HepG2 (cell line): ENCODE measurements at regions not wholly inside any gene's neighbourhood (a gene's known extent, or its start where the extent isn't known, plus 50 kb on each side); places are given as distances from the start of the nearest gene placed in this dataset.

ENCODE experiments used
- ATF7 ChIP-seq, 2 experiments: fragments of 450-650 bp in 1 of 2; sonication (generic) in 1 of 2; formaldehyde crosslinking in 1 of 2; IDR thresholded peaks; 2 replicates each; pipeline versions ENCODE4 v1.4.0 to v1.6.1; 2016 to 2020; ENCODE audit warnings: antibody characterized with exemption in 1 of 2, mild to moderate bottlenecking in 1 of 2, missing genetic modification reagents in 1 of 2
- CBX5 ChIP-seq: sonication (generic); formaldehyde crosslinking; IDR thresholded peaks from 2 replicates; pipeline ENCODE4 v1.4.0; 2020; ENCODE audit warnings: missing genetic modification reagents, borderline replicate concordance
- GZF1 ChIP-seq: sonication (generic); formaldehyde crosslinking; IDR thresholded peaks from 2 replicates; pipeline ENCODE4 v1.5.1; 2020; ENCODE audit warnings: mild to moderate bottlenecking, missing genetic modification reagents
- HNRNPUL1 ChIP-seq: fragments of 200-400 bp; formaldehyde crosslinking; IDR thresholded peaks from 2 replicates; pipeline ENCODE4 v1.6.1; 2017; ENCODE audit warnings: low read depth, mild to moderate bottlenecking, low read length, moderate library complexity
- JARID2 ChIP-seq: sonication (generic); formaldehyde crosslinking; IDR thresholded peaks from 2 replicates; pipeline ENCODE4 v1.8.1; 2023; ENCODE audit warnings: missing genetic modification reagents, inconsistent platforms; ENCODE audit not compliant: insufficient replicate concordance
- MAF1 ChIP-seq: sonication (generic); formaldehyde crosslinking; IDR thresholded peaks from 2 replicates; pipeline ENCODE4 v1.5.0; 2020; ENCODE audit warnings: missing genetic modification reagents, borderline replicate concordance
- NFE2L1 ChIP-seq: sonication (generic); formaldehyde crosslinking; IDR thresholded peaks from 2 replicates; pipeline ENCODE4 v1.4.0; 2020; ENCODE audit warnings: missing genetic modification reagents, mild to moderate bottlenecking, borderline replicate concordance
- SMARCC2 ChIP-seq: fragments of 450-650 bp; IDR thresholded peaks from 2 replicates; pipeline ENCODE4 v1.6.1; 2017; ENCODE audit warnings: antibody characterized with exemption, mild to moderate bottlenecking
- TMF1 ChIP-seq: sonication (generic); formaldehyde crosslinking; IDR thresholded peaks from 2 replicates; pipeline ENCODE4 v1.8.1; 2022; ENCODE audit warnings: low read depth, missing genetic modification reagents
- ZFP36 ChIP-seq: fragments of 150-350 bp; IDR thresholded peaks from 2 replicates; pipeline ENCODE4 v1.6.1; 2018; ENCODE audit warnings: borderline replicate concordance, low read length, low read depth; ENCODE audit not compliant: partially characterized antibody
- ZNF230 ChIP-seq: sonication (generic); formaldehyde crosslinking; IDR thresholded peaks from 2 replicates; pipeline ENCODE4 v1.4.0; 2020; ENCODE audit warnings: mild to moderate bottlenecking, missing genetic modification reagents
- ZNF562 ChIP-seq: sonication (generic); formaldehyde crosslinking; IDR thresholded peaks from 2 replicates; pipeline ENCODE4 v1.8.0; 2022; ENCODE audit warnings: missing genetic modification reagents, borderline replicate concordance
- ZNF839 ChIP-seq: sonication (generic); formaldehyde crosslinking; IDR thresholded peaks from 2 replicates; pipeline ENCODE4 v1.4.0; 2020; ENCODE audit warnings: missing genetic modification reagents, mild to moderate bottlenecking, borderline replicate concordance
- TF ChIP-seq, protein P1 (sequence below): IDR thresholded peaks from 2 replicates; pipeline ENCODE4 v1.6.1; 2016; ENCODE audit warnings: missing compliant biosample characterization, missing genetic modification reagents, borderline replicate concordance
- TF ChIP-seq, protein P2 (sequence below): sonication (generic); formaldehyde crosslinking; IDR thresholded peaks from 2 replicates; pipeline ENCODE4 v1.4.0; 2020; ENCODE audit warnings: missing genetic modification reagents; ENCODE audit errors: not compliant biosample characterization
- TF ChIP-seq, protein P3 (sequence below): sonication (generic); formaldehyde crosslinking; IDR thresholded peaks from 2 replicates; pipeline ENCODE4 v1.5.0; 2020; ENCODE audit warnings: mild to moderate bottlenecking, missing genetic modification reagents, borderline replicate concordance
- TF ChIP-seq, protein P4 (sequence below): sonication (generic); formaldehyde crosslinking; IDR thresholded peaks from 2 replicates; pipeline ENCODE4 v1.4.0; 2020; ENCODE audit warnings: missing genetic modification reagents, borderline replicate concordance
- TF ChIP-seq, protein P5 (sequence below): sonication (generic); formaldehyde crosslinking; IDR thresholded peaks from 2 replicates; pipeline ENCODE4 v1.4.0; 2020; ENCODE audit warnings: missing genetic modification reagents, borderline replicate concordance

DNA sequence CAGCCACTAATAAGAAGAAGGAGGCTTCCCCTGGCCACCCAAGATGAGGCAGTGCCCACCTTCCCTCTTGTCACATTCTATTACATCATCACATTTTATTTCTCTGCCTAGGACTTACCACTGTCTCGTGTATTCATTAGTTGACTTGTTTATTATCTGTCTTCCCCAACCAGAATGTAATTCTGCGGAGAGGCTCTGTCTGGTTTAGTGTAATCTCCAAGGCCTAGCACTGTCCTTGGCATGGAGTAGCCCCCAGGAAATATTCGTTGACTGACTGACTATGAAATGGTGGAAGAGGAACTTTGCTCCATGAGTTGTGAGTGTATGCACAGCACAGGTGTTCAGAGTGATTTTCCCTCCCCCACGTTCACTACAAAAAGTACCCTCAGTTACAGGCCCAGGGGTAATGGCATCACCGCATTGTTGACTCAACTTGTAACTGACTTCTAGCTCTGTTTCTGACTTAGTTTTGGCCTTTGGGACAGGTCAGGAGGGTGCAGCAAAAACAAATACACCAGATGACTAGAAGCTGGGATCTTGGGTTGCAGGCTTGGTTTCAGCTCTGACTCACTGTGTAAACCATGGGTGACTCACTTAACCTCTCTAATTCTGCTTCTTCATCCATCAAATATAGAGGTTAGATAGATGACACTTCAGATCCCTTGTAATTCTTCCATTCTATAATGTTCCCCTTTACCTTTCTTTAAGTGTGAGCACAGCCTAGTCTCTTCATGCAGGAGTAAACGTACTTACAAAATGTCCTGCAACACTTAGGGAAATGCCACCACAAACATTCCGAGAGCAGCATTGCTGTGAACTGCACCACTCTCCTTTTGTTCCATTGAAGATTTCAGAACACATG, 229.7 kb downstream of the KCNRG start (continued):
- TF ChIP-seq, protein P1, sequence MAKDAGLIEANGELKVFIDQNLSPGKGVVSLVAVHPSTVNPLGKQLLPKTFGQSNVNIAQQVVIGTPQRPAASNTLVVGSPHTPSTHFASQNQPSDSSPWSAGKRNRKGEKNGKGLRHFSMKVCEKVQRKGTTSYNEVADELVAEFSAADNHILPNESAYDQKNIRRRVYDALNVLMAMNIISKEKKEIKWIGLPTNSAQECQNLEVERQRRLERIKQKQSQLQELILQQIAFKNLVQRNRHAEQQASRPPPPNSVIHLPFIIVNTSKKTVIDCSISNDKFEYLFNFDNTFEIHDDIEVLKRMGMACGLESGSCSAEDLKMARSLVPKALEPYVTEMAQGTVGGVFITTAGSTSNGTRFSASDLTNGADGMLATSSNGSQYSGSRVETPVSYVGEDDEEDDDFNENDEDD (CRISPR knock-in tag): peak; percentile 55; the same call in 1 of the 2 replicates
- TF ChIP-seq ZFP36: no peak
- TF ChIP-seq MAF1 (CRISPR knock-in tag): no peak
- TF ChIP-seq SMARCC2: 0 out of 2 replicates have a peak, but pooled peaks have one; percentile 53
- TF ChIP-seq ZNF839: no peak
- TF ChIP-seq ATF7 (IDR thresholded peaks at IDR 0.05): peak; percentile 69
- TF ChIP-seq ATF7 (CRISPR knock-in tag; IDR thresholded peaks at IDR 0.05): peak; percentile 76; the same call in 1 of the 2 replicates
- TF ChIP-seq, protein P2, sequence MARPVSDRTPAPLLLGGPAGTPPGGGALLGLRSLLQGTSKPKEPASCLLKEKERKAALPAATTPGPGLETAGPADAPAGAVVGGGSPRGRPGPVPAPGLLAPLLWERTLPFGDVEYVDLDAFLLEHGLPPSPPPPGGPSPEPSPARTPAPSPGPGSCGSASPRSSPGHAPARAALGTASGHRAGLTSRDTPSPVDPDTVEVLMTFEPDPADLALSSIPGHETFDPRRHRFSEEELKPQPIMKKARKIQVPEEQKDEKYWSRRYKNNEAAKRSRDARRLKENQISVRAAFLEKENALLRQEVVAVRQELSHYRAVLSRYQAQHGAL (CRISPR knock-in tag): no peak
- no peak for TF ChIP-seq GZF1 (CRISPR knock-in tag)
- TF ChIP-seq, protein P3, sequence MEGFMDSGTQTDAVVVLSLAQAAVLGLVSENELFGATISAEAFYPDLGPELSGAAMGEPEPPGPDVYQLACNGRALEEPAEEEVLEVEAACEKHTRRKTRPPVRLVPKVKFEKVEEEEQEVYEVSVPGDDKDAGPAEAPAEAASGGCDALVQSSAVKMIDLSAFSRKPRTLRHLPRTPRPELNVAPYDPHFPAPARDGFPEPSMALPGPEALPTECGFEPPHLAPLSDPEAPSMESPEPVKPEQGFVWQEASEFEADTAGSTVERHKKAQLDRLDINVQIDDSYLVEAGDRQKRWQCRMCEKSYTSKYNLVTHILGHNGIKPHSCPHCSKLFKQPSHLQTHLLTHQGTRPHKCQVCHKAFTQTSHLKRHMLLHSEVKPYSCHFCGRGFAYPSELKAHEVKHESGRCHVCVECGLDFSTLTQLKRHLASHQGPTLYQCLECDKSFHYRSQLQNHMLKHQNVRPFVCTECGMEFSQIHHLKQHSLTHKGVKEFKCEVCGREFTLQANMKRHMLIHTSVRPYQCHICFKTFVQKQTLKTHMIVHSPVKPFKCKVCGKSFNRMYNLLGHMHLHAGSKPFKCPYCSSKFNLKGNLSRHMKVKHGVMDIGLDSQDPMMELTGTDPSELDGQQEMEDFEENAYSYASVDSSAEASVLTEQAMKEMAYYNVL (CRISPR knock-in tag): peak; percentile 87
- TF ChIP-seq NFE2L1 (CRISPR knock-in tag): no peak
- TF ChIP-seq TMF1: no peak
- TF ChIP-seq ZNF230 (CRISPR knock-in tag): 0 out of 2 replicates have a peak, but pooled peaks have one; percentile 49
- TF ChIP-seq, protein P4, sequence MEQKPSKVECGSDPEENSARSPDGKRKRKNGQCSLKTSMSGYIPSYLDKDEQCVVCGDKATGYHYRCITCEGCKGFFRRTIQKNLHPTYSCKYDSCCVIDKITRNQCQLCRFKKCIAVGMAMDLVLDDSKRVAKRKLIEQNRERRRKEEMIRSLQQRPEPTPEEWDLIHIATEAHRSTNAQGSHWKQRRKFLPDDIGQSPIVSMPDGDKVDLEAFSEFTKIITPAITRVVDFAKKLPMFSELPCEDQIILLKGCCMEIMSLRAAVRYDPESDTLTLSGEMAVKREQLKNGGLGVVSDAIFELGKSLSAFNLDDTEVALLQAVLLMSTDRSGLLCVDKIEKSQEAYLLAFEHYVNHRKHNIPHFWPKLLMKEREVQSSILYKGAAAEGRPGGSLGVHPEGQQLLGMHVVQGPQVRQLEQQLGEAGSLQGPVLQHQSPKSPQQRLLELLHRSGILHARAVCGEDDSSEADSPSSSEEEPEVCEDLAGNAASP (CRISPR knock-in tag): peak; percentile 91
- peak; percentile 95; the same call in 1 of the 2 replicates for TF ChIP-seq CBX5 (CRISPR knock-in tag)
- TF ChIP-seq, protein P5, sequence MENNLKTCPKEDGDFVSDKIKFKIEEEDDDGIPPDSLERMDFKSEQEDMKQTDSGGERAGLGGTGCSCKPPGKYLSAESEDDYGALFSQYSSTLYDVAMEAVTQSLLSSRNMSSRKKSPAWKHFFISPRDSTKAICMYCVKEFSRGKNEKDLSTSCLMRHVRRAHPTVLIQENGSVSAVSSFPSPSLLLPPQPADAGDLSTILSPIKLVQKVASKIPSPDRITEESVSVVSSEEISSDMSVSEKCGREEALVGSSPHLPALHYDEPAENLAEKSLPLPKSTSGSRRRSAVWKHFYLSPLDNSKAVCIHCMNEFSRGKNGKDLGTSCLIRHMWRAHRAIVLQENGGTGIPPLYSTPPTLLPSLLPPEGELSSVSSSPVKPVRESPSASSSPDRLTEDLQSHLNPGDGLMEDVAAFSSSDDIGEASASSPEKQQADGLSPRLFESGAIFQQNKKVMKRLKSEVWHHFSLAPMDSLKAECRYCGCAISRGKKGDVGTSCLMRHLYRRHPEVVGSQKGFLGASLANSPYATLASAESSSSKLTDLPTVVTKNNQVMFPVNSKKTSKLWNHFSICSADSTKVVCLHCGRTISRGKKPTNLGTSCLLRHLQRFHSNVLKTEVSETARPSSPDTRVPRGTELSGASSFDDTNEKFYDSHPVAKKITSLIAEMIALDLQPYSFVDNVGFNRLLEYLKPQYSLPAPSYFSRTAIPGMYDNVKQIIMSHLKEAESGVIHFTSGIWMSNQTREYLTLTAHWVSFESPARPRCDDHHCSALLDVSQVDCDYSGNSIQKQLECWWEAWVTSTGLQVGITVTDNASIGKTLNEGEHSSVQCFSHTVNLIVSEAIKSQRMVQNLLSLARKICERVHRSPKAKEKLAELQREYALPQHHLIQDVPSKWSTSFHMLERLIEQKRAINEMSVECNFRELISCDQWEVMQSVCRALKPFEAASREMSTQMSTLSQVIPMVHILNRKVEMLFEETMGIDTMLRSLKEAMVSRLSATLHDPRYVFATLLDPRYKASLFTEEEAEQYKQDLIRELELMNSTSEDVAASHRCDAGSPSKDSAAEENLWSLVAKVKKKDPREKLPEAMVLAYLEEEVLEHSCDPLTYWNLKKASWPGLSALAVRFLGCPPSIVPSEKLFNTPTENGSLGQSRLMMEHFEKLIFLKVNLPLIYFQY (CRISPR knock-in tag): peak; percentile 87; the same call in 1 of the 2 replicates
- no peak for TF ChIP-seq JARID2 (CRISPR knock-in tag)
- TF ChIP-seq ZNF562: no peak
- no peak for TF ChIP-seq HNRNPUL1
